B cell (primary cell): ENCODE measurements at regions not wholly inside any gene's neighbourhood (a gene's known extent, or its start where the extent isn't known, plus 50 kb on each side); places are given as distances from the start of the nearest gene placed in this dataset.

Experiments
- ATAC-seq: fragments of 200-7000 bp; cut with Tn5 transposase; one replicate; pipeline ENCODE4 v1.10.0; 2021; ENCODE audit warnings: low read depth, mild to moderate bottlenecking, moderate number of reproducible peaks, moderate library complexity
- CTCF ChIA-PET: fragments of 350-600 bp; sonication (Branson Sonifier 250); formaldehyde crosslinking; loops from one replicate; lab custom pipeline; 2021; ENCODE audit warnings: antibody characterized with exemption, inconsistent platforms; lab: Charles Lee
- POLR2A ChIA-PET: fragments of 350-600 bp; sonication (Branson Sonifier 250); formaldehyde crosslinking; loops from one replicate; lab custom pipeline; 2021; ENCODE audit warnings: antibody characterized with exemption; lab: Charles Lee
- DNase-seq: peaks from one replicate; pipeline ENCODE4 v3.0.0; 2013
- H2AFZ ChIP-seq: 2 replicates; pipeline ENCODE4 v1.6.1; 2012; ENCODE audit warnings: mild to moderate bottlenecking, low read depth, low read length; ENCODE audit not compliant: insufficient read depth, poor library complexity, severe bottlenecking
- H3K27ac ChIP-seq, 2 donors: 1 replicate in 1 of 2; 2 replicates in 1 of 2; pipeline ENCODE4 v1.5.1; 2012 to 2013; ENCODE audit warnings: low read length in 2 of 2, mild to moderate bottlenecking in 2 of 2, moderate library complexity in 1 of 2
- H3K27me3 ChIP-seq, 4 experiments: fragments of 200-600 bp in 1 of 4; sonication (generic) in 1 of 4; replicated peaks in 1 of 4; 1 replicate in 2 of 4; 2 replicates in 2 of 4; pipeline versions ENCODE4 v1.6.1 to v1.7.0; 2013 to 2016; ENCODE audit warnings: low read length in 3 of 4, mild to moderate bottlenecking in 2 of 4, mixed read lengths in 1 of 4, moderate library complexity in 1 of 4; ENCODE audit not compliant: insufficient read depth in 4 of 4, control insufficient read depth in 3 of 4; ENCODE audit errors: control extremely low read depth in 1 of 4
- H3K36me3 ChIP-seq, 2 experiments: replicated peaks in 1 of 2; 1 replicate in 1 of 2; 2 replicates in 1 of 2; pipeline versions ENCODE4 v1.6.1 to v1.7.1; 2013; ENCODE audit warnings: low read length in 1 of 2; ENCODE audit not compliant: insufficient read depth in 2 of 2, control insufficient read depth in 1 of 2; ENCODE audit errors: control extremely low read depth in 1 of 2, extremely low read depth in 1 of 2
- H3K4me1 ChIP-seq, 2 donors: fragments of 200-600 bp in 1 of 2; sonication (generic) in 1 of 2; 1 replicate in 1 of 2; 2 replicates in 1 of 2; pipeline versions ENCODE4 v1.5.1 to v1.6.1; 2013 to 2017; ENCODE audit warnings: low read length in 2 of 2; ENCODE audit not compliant: control insufficient read depth in 2 of 2, insufficient read depth in 2 of 2
- H3K4me2 ChIP-seq: replicated peaks from 2 replicates; pipeline ENCODE3; 2012; ENCODE audit warnings: mild to moderate bottlenecking, low read depth, low read length; ENCODE audit not compliant: poor library complexity, severe bottlenecking
- H3K4me3 ChIP-seq, 5 experiments: fragments of 200-600 bp in 1 of 5; sonication (generic) in 1 of 5; 1 replicate in 3 of 5; 2 replicates in 2 of 5; pipeline versions ENCODE4 v1.5.1 to v1.7.0; 2011 to 2016; ENCODE audit warnings: low read length in 4 of 5, mild to moderate bottlenecking in 4 of 5, low read depth in 2 of 5, control low read depth in 1 of 5, moderate library complexity in 1 of 5; ENCODE audit not compliant: insufficient read depth in 1 of 5; ENCODE audit errors: control extremely low read depth in 1 of 5, extremely low read depth in 1 of 5
- H3K79me2 ChIP-seq: fragments of 200-600 bp; sonication (generic); one replicate; pipeline ENCODE4 v1.6.0; 2016; ENCODE audit warnings: low read length; ENCODE audit not compliant: control insufficient read depth, insufficient read depth
- H3K9ac ChIP-seq: fragments of 200-600 bp; sonication (generic); 2 replicates; pipeline ENCODE4 v1.6.1; 2017; ENCODE audit warnings: mild to moderate bottlenecking, low read length, moderate library complexity
- H3K9me3 ChIP-seq, 3 donors: one replicate each; pipeline versions ENCODE4 v1.6.1 to v1.7.1; 2013; ENCODE audit warnings: low read length in 2 of 3; ENCODE audit not compliant: control insufficient read depth in 2 of 3, insufficient read depth in 1 of 3; ENCODE audit errors: control extremely low read depth in 1 of 3
- H4K20me1 ChIP-seq: 2 replicates; pipeline ENCODE4 v1.6.0; 2012; ENCODE audit warnings: mild to moderate bottlenecking, low read length; ENCODE audit not compliant: insufficient read depth, control insufficient read depth, poor library complexity, severe bottlenecking
- H3K27ac Mint-ChIP-seq: one replicate; pipeline ENCODE4 v1.8.0; 2021; ENCODE audit warnings: mixed read lengths
- H3K27me3 Mint-ChIP-seq: one replicate; pipeline ENCODE4 v1.8.0; 2021; ENCODE audit warnings: mixed read lengths
- H3K4me1 Mint-ChIP-seq: one replicate; pipeline ENCODE4 v1.8.0; 2021; ENCODE audit warnings: mixed read lengths
- H3K4me3 Mint-ChIP-seq: one replicate; pipeline ENCODE4 v1.8.0; 2021; ENCODE audit warnings: mixed read lengths
- H3K9me3 Mint-ChIP-seq: one replicate; pipeline ENCODE4 v1.8.0; 2022; ENCODE audit warnings: mixed read lengths; ENCODE audit not compliant: insufficient read depth
- CTCF ChIP-seq: fragments of 200-600 bp; IDR thresholded peaks from one replicate; pipeline ENCODE4 v1.8.0; 2022; ENCODE audit warnings: antibody characterized with exemption, mild to moderate bottlenecking
- EZH2 ChIP-seq: IDR thresholded peaks from 2 replicates; pipeline ENCODE4 v1.6.1; 2012; ENCODE audit warnings: borderline replicate concordance, low read depth, mild to moderate bottlenecking, moderate library complexity, low read length; ENCODE audit not compliant: insufficient read depth, poor library complexity, severe bottlenecking
- WGBS: methylation state at CpG from one replicate; pipeline ENCODE4 v1.1.5; 2013; ENCODE audit warnings: missing lambda C conversion rate; ENCODE audit not compliant: insufficient coverage; 5-methylcytosine and 5-hydroxymethylcytosine counted together
- intact Hi-C: fragments of 100-400 bp; cut with micrococcal nuclease; formaldehyde crosslinking; loops from one replicate; pipeline ENCODE4 v1.10.0; 2022

DNA sequence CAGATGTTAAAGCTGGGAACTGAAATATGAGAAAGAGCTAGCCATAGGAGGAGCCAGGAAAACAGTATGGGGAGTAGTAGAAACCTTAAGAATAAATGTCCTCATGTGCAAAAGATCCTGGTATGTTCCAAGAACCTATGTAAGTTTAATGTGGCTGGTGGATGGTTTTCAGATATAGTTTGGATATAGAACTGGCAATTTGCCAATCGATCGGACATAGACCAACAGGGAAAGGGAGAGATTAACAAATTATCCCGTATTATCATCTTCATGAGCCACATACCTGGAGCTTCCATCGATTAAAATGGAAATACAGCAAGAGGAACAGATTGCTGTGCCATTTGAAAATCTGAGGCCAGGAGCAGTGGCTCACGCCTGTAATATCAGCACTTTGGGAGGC, 388.7 kb downstream of the PRELID2 start:
- Histone ChIP-seq H3K4me1 (no peaks in the 10 kb centered on the region), H3K4me2 (no peak overlapping the region), H3K4me3 (no peak overlapping the region), H3K27ac (no peak overlapping the region), H3K9me3 (no peaks in the 10 kb centered on the region), H3K9ac (no peak overlapping the region), H3K36me3 (no peaks in the 10 kb centered on the region), H3K27me3 (no peaks in the 10 kb centered on the region), H4K20me1 (no peaks in the 10 kb centered on the region), H3K79me2 (no peaks in the 10 kb centered on the region), H2AFZ (no peak overlapping the region)
- Mint-ChIP-seq H3K4me1 (no peaks in the 10 kb centered on the region), H3K27ac (no peak overlapping the region), H3K4me3 (no peak overlapping the region), H3K9me3 (peaks cover 11% of the 10 kb centered on the region), H3K27me3 (no peaks in the 10 kb centered on the region)
- no peak for ATAC-seq
- CTCF ChIA-PET, result no interaction called here
- no peak for TF ChIP-seq EZH2
- no peak for TF ChIP-seq CTCF
- intact Hi-C loops, result no loop called here
- DNase-seq, result no peak
- WGBS, result 90% methylated on average over 5 of the region's 5 CpGs
- POLR2A ChIA-PET, result no interaction called here

DNA sequence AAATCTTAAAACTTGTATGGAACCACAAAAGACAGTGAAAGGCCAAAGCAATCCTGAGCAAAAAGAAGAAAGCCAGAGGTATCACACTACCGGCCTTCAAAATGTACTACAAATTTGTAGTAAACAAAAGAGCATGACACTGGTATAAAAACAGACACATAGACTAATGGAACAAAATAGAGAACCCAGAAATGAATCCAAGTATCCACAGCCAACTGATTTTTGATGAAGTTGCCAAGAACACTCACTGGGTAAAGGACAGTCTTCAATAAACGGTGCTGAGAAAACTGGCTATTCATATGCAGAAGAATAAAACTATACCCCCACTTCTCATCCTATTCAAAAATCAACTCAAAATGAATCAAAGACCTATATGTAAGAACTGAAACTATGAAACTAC, 390.1 kb downstream of the PRELID2 start:
- no peaks in the 10 kb centered on the region for H3K9me3 ChIP-seq
- Mint-ChIP-seq H3K4me1 (no peaks in the 10 kb centered on the region), H3K4me3 (no peak overlapping the region), H3K27ac (no peak overlapping the region), H3K9me3 (peaks cover 11% of the 10 kb centered on the region), H3K27me3 (no peaks in the 10 kb centered on the region)
- no peak overlapping the region for H3K4me2 ChIP-seq
- DNase-seq (no peak), ATAC-seq (no peak)
- no peak for TF ChIP-seq CTCF
- no peak for TF ChIP-seq EZH2
- WGBS, result no CpG with 5 or more reads among the region's 2 CpGs
- no peaks in the 10 kb centered on the region for H3K27me3 ChIP-seq
- H2AFZ ChIP-seq, result no peak overlapping the region
- H4K20me1 ChIP-seq, result no peaks in the 10 kb centered on the region
- H3K27ac ChIP-seq, result no peak overlapping the region
- no peaks in the 10 kb centered on the region for H3K4me1 ChIP-seq
- intact Hi-C loops, result no loop called here
- ChIA-PET CTCF (no interaction called here), POLR2A (no interaction called here)
- H3K4me3 ChIP-seq, result no peak overlapping the region
- H3K79me2 ChIP-seq, result no peaks in the 10 kb centered on the region
- no peak overlapping the region for H3K9ac ChIP-seq
- no peaks in the 10 kb centered on the region for H3K36me3 ChIP-seq
